ENCODE measurements at regions not wholly inside any gene's neighbourhood (a gene's known extent, or its start where the extent isn't known, plus 50 kb on each side); places are given as distances from the start of the nearest gene placed in this dataset.
A peak's percentile ranks its signal among the peaks of the same experiment; 100 is the strongest.

DNA sequence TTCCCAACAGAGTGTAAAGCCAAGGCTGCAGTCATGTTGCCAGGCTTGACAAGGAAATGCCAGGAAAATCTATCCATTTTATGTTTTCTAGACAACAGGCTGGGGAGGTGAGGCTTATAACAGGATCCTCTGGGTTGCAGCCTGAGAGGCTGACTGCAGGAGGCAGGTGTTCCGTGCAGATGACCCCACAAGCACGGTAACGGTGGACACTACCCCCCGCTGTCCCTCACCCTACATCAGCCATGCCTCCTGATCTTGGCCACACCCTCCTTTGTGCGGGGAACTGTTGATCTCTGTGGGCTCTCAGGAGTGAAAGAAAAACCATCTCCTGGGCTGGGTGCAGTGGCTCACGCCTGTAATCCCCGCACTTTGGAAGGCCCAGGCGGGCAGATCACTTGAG is 68.0 kb upstream of the ADPGK start (continued):
- TF ChIP-seq, protein P1, sequence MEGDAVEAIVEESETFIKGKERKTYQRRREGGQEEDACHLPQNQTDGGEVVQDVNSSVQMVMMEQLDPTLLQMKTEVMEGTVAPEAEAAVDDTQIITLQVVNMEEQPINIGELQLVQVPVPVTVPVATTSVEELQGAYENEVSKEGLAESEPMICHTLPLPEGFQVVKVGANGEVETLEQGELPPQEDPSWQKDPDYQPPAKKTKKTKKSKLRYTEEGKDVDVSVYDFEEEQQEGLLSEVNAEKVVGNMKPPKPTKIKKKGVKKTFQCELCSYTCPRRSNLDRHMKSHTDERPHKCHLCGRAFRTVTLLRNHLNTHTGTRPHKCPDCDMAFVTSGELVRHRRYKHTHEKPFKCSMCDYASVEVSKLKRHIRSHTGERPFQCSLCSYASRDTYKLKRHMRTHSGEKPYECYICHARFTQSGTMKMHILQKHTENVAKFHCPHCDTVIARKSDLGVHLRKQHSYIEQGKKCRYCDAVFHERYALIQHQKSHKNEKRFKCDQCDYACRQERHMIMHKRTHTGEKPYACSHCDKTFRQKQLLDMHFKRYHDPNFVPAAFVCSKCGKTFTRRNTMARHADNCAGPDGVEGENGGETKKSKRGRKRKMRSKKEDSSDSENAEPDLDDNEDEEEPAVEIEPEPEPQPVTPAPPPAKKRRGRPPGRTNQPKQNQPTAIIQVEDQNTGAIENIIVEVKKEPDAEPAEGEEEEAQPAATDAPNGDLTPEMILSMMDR (IDR thresholded peaks at IDR 0.05) = no peak

GRCh38 chr15:72850833-72851232 is 67.3 kb upstream of the ADPGK start:
- H3K4me3 Mint-ChIP-seq = no peak overlapping the region
- DNase-seq (ENCODE audit: low spot score) (no peak), ATAC-seq (no peak)
- POLR2A ChIA-PET = no interaction called here
- peaks cover 45% of the 10 kb centered on the region for H3K4me1 Mint-ChIP-seq
- CTCF ChIA-PET = no interaction called here
- no peaks in the 10 kb centered on the region for H3K36me3 Mint-ChIP-seq
- no peak for TF ChIP-seq GRHL2 (CRISPR knock-in tag; IDR thresholded peaks at IDR 0.05; ENCODE audit: insufficient replicate concordance, severe bottlenecking)
- no peak for TF ChIP-seq ZNF512 (CRISPR knock-in tag; IDR thresholded peaks at IDR 0.05; ENCODE audit: borderline replicate concordance)
- TF ChIP-seq ESRRA (CRISPR knock-in tag; IDR thresholded peaks at IDR 0.05; ENCODE audit: borderline replicate concordance) = no peak
- TF ChIP-seq, protein P2, sequence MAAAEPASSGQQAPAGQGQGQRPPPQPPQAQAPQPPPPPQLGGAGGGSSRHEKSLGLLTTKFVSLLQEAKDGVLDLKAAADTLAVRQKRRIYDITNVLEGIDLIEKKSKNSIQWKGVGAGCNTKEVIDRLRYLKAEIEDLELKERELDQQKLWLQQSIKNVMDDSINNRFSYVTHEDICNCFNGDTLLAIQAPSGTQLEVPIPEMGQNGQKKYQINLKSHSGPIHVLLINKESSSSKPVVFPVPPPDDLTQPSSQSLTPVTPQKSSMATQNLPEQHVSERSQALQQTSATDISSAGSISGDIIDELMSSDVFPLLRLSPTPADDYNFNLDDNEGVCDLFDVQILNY (CRISPR knock-in tag; IDR thresholded peaks at IDR 0.05) = no peak
- TF ChIP-seq ZNF396 (CRISPR knock-in tag; IDR thresholded peaks at IDR 0.05; ENCODE audit: borderline replicate concordance) = no peak
- TF ChIP-seq SMAD4 (CRISPR knock-in tag; IDR thresholded peaks at IDR 0.05) = no peak
- no peak for TF ChIP-seq SMAD3 (CRISPR knock-in tag; IDR thresholded peaks at IDR 0.05; ENCODE audit: borderline replicate concordance)
- TF ChIP-seq MYBL2 (CRISPR knock-in tag; IDR thresholded peaks at IDR 0.05) = no peak
- TF ChIP-seq NFE2L1 (CRISPR knock-in tag; IDR thresholded peaks at IDR 0.05) = no peak
- TF ChIP-seq EMX1 (CRISPR knock-in tag; IDR thresholded peaks at IDR 0.05) = no peak
- TF ChIP-seq RORB (CRISPR knock-in tag; IDR thresholded peaks at IDR 0.05) = no peak
- no peak for TF ChIP-seq ETV6 (CRISPR knock-in tag; IDR thresholded peaks at IDR 0.05)
- H3K27ac Mint-ChIP-seq = no peak overlapping the region
- peaks cover 24% of the 10 kb centered on the region for H3K27me3 Mint-ChIP-seq (ENCODE audit: low read depth)
- H3K9me3 Mint-ChIP-seq = no peaks in the 10 kb centered on the region

DNA sequence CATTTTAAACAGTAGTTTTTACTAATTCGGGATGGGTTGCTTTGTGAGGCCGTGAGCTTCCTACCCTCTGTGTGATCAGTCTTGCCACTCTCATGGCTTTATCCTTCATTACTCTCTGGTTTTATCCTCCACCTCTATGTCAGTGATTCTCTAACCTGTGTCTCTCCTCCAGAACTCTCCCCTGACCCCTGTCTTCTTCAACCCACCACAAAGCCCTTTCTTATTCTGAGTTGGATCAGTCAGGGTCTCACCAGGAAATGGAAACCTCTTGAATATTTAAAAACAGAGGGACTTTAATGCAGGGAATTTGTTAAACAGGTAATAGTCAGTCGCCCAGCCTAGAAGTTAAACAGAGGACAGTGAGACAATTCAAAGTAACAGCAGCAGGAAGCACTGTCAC is 64.2 kb upstream of the ADPGK start:
- peak overlapping the region; percentile 32; the same call in 1 of the 2 replicates for H3K4me3 Mint-ChIP-seq
- peak; percentile 75 for ATAC-seq
- peaks cover 40% of the 10 kb centered on the region for H3K4me1 Mint-ChIP-seq
- TF ChIP-seq STAT6 (CRISPR knock-in tag; conservative IDR thresholded peaks at IDR 0.05; ENCODE audit: low read depth) (no peak), ZNF396 (CRISPR knock-in tag; IDR thresholded peaks at IDR 0.05; ENCODE audit: borderline replicate concordance) (no peak), ZNF423 (CRISPR knock-in tag; IDR thresholded peaks at IDR 0.05) (peak; percentile 66), ZNF416 (CRISPR knock-in tag; IDR thresholded peaks at IDR 0.05) (no peak), ZNF317 (CRISPR knock-in tag; IDR thresholded peaks at IDR 0.05; ENCODE audit: borderline replicate concordance, low read depth) (no peak), NFE2L1 (CRISPR knock-in tag; IDR thresholded peaks at IDR 0.05) (no peak), ZNF232 (CRISPR knock-in tag; IDR thresholded peaks at IDR 0.05) (no peak)
- H3K27me3 Mint-ChIP-seq (ENCODE audit: low read depth) = peaks cover 24% of the 10 kb centered on the region
- peak overlapping the region; percentile 61; the same call in 1 of the 2 replicates for H3K27ac Mint-ChIP-seq
- no peak for DNase-seq (ENCODE audit: low spot score)
- H3K9me3 Mint-ChIP-seq = peaks cover 6% of the 10 kb centered on the region
- H3K36me3 Mint-ChIP-seq = no peaks in the 10 kb centered on the region
- ChIA-PET CTCF (no interaction called here), POLR2A (no interaction called here)
